ENCODE measurements at regions not wholly inside any gene's neighbourhood (a gene's known extent, or its start where the extent isn't known, plus 50 kb on each side); places are given as distances from the start of the nearest gene placed in this dataset.

- TF ChIP-seq BACH1 (IDR thresholded peaks at IDR 0.05; ENCODE audit: low read length) (no peak), NRF1 (IDR thresholded peaks at IDR 0.05; ENCODE audit: low read depth, low read length) (no peak)
Measured at GRCh38 chr2:40002339-40002738, 223.3 kb upstream of the THUMPD2 start (continued).

Data from H1 (cell line).